Esophagus muscularis mucosa (tissue), 4 donors: ENCODE measurements at regions not wholly inside any gene's neighbourhood (a gene's known extent, or its start where the extent isn't known, plus 50 kb on each side); places are given as distances from the start of the nearest gene placed in this dataset.

Source experiments
- DNase-seq: peaks from one replicate; pipeline ENCODE4 v3.0.0-alpha.2; 2017; ENCODE audit errors: extremely low spot score
- H3K27ac ChIP-seq, 4 donors: fragments of 200-600 bp; sonication (generic); replicated peaks in 1 of 4; 1 replicate in 3 of 4; 2 replicates in 1 of 4; pipeline ENCODE4 v1.5.1; 2016 to 2019; ENCODE audit warnings: mild to moderate bottlenecking in 1 of 4
- H3K27me3 ChIP-seq, 4 donors: fragments of 200-600 bp; sonication (generic); one replicate each; pipeline versions ENCODE4 v1.5.1 to v1.6.0; 2016 to 2019
- H3K36me3 ChIP-seq, 4 donors: fragments of 200-600 bp; sonication (generic); one replicate each; pipeline ENCODE4 v1.5.1; 2016 to 2019
- H3K4me1 ChIP-seq, 4 donors: fragments of 200-600 bp; sonication (generic); one replicate each; pipeline ENCODE4 v1.5.1; 2016 to 2019
- H3K4me3 ChIP-seq, 4 donors: fragments of 200-600 bp; sonication (generic); 1 replicate in 2 of 4; 2 replicates in 2 of 4; pipeline ENCODE4 v1.5.1; 2016 to 2019; ENCODE audit warnings: mild to moderate bottlenecking in 4 of 4, moderate library complexity in 1 of 4
- H3K9me3 ChIP-seq, 4 donors: fragments of 200-600 bp; sonication (generic); 1 replicate in 3 of 4; 2 replicates in 1 of 4; pipeline ENCODE4 v1.5.1; 2016 to 2019
- EP300 ChIP-seq: sonication (generic); formaldehyde crosslinking; IDR thresholded peaks from one replicate; pipeline ENCODE4 v1.6.1; 2017; ENCODE audit warnings: antibody characterized with exemption
- POLR2A ChIP-seq: fragments of 450-650 bp; IDR thresholded peaks from one replicate; pipeline ENCODE4 v1.6.1; 2017; ENCODE audit warnings: antibody characterized with exemption, moderate library complexity, mild to moderate bottlenecking, low read depth
- POLR2AphosphoS5 ChIP-seq, 2 donors: sonication (generic); formaldehyde crosslinking; IDR thresholded peaks; one replicate each; pipeline ENCODE4 v1.6.1; 2017; ENCODE audit warnings: antibody characterized with exemption in 2 of 2
- WGBS: methylation state at CpG from one replicate; pipeline ENCODE4 v1.1.5; 2018; 5-methylcytosine and 5-hydroxymethylcytosine counted together
- intact Hi-C: fragments of 100-400 bp; cut with DNase I; formaldehyde crosslinking; loops from one replicate; pipeline ENCODE4 v1.15.1; 2023
- TF ChIP-seq, protein P1 (sequence below), 3 experiments: fragments of 200-600 bp in 2 of 3; fragments of 450-650 bp in 1 of 3; sonication (generic) in 2 of 3; IDR thresholded peaks; one replicate each; pipeline ENCODE4 v1.5.1; 2017 to 2019; ENCODE audit warnings: antibody characterized with exemption in 3 of 3, mild to moderate bottlenecking in 2 of 3, moderate library complexity in 1 of 3

DNA sequence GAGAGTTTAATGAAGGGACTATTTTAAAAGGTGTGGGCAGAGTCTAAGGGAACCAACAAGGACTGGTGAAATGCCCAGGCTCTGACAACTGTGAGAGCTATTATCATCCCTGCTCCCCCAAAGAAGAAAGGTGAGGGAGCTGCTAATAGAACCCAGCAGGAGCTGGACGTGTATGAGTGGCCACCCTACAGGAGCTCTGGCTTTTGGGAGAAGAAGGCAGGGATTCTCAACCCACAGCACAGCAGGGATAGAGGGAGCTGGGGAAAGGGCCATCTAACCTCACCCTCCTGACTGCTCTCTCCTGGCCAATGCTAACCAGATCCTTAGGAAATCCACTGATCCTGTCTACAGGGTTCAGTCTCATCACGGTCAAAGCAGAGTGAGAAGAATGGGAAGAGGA, 57.1 kb downstream of the GRIN2B start:
- H3K4me1 ChIP-seq, result no peaks in the 10 kb centered on the region
- no peaks in the 10 kb centered on the region for H3K36me3 ChIP-seq
- H3K4me3 ChIP-seq, result no peak overlapping the region
- no peaks in the 10 kb centered on the region for H3K9me3 ChIP-seq
- H3K27me3 ChIP-seq, result no peaks in the 10 kb centered on the region
- H3K27ac ChIP-seq, result no peak overlapping the region
- peak; percentile 82 for DNase-seq
- 74% methylated on average over 2 of the region's 2 CpGs for WGBS
- intact Hi-C loops, result no loop called here
- TF ChIP-seq POLR2A, result no peak
- TF ChIP-seq, protein P1, sequence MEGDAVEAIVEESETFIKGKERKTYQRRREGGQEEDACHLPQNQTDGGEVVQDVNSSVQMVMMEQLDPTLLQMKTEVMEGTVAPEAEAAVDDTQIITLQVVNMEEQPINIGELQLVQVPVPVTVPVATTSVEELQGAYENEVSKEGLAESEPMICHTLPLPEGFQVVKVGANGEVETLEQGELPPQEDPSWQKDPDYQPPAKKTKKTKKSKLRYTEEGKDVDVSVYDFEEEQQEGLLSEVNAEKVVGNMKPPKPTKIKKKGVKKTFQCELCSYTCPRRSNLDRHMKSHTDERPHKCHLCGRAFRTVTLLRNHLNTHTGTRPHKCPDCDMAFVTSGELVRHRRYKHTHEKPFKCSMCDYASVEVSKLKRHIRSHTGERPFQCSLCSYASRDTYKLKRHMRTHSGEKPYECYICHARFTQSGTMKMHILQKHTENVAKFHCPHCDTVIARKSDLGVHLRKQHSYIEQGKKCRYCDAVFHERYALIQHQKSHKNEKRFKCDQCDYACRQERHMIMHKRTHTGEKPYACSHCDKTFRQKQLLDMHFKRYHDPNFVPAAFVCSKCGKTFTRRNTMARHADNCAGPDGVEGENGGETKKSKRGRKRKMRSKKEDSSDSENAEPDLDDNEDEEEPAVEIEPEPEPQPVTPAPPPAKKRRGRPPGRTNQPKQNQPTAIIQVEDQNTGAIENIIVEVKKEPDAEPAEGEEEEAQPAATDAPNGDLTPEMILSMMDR (IDR thresholded peaks at IDR 0.05), result no peak
- no peak for TF ChIP-seq EP300
- TF ChIP-seq POLR2AphosphoS5 (IDR thresholded peaks at IDR 0.05), result no peak

DNA sequence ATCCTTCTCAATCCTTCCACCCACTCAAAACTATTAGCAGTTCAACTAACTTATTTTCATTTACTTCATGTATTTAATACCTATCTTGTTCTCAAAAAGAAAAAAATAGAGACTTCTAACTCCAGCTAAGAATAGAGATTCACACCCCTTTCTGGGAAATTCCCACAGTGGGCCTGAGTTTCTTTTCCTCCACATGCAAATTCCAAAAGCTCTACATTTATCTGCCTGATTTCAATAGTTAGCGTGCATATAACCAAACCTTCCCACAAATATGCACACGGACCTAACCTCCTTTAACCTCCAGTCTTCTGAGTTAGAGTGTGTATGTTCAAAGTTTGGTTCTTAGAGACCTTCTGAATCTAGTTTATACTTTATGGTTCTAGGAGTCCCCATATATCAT, 62.5 kb downstream of the GRIN2B start:
- DNase-seq, result no peak
- TF ChIP-seq, protein P1 (IDR thresholded peaks at IDR 0.05), result no peak
- no peak for TF ChIP-seq POLR2A
- no peak for TF ChIP-seq POLR2AphosphoS5 (IDR thresholded peaks at IDR 0.05)
- no peak for TF ChIP-seq EP300
- WGBS, result 32% methylated on average over 2 of the region's 2 CpGs

GRCh38 chr12:13915096-13915495, 66.3 kb downstream of the GRIN2B start:
- no peak overlapping the region for H3K4me3 ChIP-seq
- no peak for DNase-seq
- no peaks in the 10 kb centered on the region for H3K4me1 ChIP-seq
- 84% methylated on average over 5 of the region's 5 CpGs for WGBS
- H3K9me3 ChIP-seq, result no peaks in the 10 kb centered on the region
- H3K27ac ChIP-seq, result no peak overlapping the region
- no peaks in the 10 kb centered on the region for H3K36me3 ChIP-seq
- intact Hi-C loops, result no loop called here
- no peak for TF ChIP-seq POLR2A
- TF ChIP-seq, protein P1 (IDR thresholded peaks at IDR 0.05), result no peak
- TF ChIP-seq EP300, result no peak
- TF ChIP-seq POLR2AphosphoS5 (IDR thresholded peaks at IDR 0.05), result no peak
- no peaks in the 10 kb centered on the region for H3K27me3 ChIP-seq

More for the DNA sequence above, 62.5 kb downstream of the GRIN2B start:
- Histone ChIP-seq H3K27me3 (no peaks in the 10 kb centered on the region), H3K27ac (no peak overlapping the region), H3K4me3 (no peak overlapping the region), H3K9me3 (no peaks in the 10 kb centered on the region), H3K36me3 (no peaks in the 10 kb centered on the region), H3K4me1 (no peaks in the 10 kb centered on the region)
- intact Hi-C loops, result no loop called here

DNA sequence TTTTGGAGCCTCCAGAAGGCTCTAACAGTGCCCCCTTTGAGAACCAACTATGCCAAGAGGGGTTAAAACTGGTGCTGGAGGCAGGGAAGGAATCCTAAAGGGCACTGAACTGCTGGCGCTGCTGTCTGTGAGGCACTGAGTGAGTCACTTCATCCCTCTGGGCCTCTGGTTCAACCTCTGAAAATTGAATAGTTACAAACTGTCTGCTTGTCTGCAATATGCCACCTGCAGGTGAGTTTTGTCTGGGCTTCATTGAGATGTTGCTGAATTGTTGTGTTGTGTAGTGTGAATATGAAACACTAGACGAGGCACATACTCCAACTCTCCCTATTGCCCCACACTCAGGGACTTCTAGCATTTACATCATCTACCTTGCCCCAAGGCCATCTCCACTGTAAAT, 68.0 kb downstream of the GRIN2B start:
- 87% methylated on average over 2 of the region's 2 CpGs for WGBS
- no peak overlapping the region for H3K27ac ChIP-seq
- intact Hi-C loops, result no loop called here

More for the DNA sequence above, 68.0 kb downstream of the GRIN2B start:
- TF ChIP-seq POLR2AphosphoS5 (IDR thresholded peaks at IDR 0.05) (no peak), EP300 (no peak), POLR2A (no peak)
- TF ChIP-seq, protein P1 (IDR thresholded peaks at IDR 0.05), result no peak
- Histone ChIP-seq H3K4me1 (no peaks in the 10 kb centered on the region), H3K4me3 (no peak overlapping the region), H3K36me3 (no peaks in the 10 kb centered on the region), H3K27me3 (no peaks in the 10 kb centered on the region), H3K9me3 (no peaks in the 10 kb centered on the region)
- no peak for DNase-seq
